GM23248 (cell line): ENCODE measurements at regions not wholly inside any gene's neighbourhood (a gene's known extent, or its start where the extent isn't known, plus 50 kb on each side); places are given as distances from the start of the nearest gene placed in this dataset.

ENCODE experiments used
- DNase-seq: peaks from one replicate; pipeline ENCODE4 v3.0.0-alpha.2; 2015
- H2AFZ ChIP-seq: fragments of 200-600 bp; sonication (generic); 2 replicates; pipeline ENCODE4 v1.6.1; 2016; ENCODE audit warnings: antibody characterized with exemption
- H3F3A ChIP-seq: fragments of 200-600 bp; sonication (generic); 2 replicates; pipeline ENCODE4 v1.6.1; 2016; ENCODE audit warnings: mild to moderate bottlenecking, antibody characterized with exemption, mixed run types; ENCODE audit not compliant: insufficient read depth
- H3K27ac ChIP-seq: fragments of 200-600 bp; sonication (generic); 2 replicates; pipeline ENCODE4 v1.5.1; 2016; ENCODE audit warnings: mild to moderate bottlenecking
- H3K27me3 ChIP-seq: fragments of 200-600 bp; sonication (generic); replicated peaks from 2 replicates; pipeline ENCODE4 v1.6.1; 2016; ENCODE audit warnings: mild to moderate bottlenecking; ENCODE audit not compliant: insufficient read depth
- H3K36me3 ChIP-seq: fragments of 200-600 bp; sonication (generic); 2 replicates; pipeline ENCODE4 v1.6.1; 2016; ENCODE audit warnings: low read depth, mild to moderate bottlenecking
- H3K4me1 ChIP-seq: fragments of 200-600 bp; sonication (generic); 2 replicates; pipeline ENCODE4 v1.6.1; 2016; ENCODE audit warnings: mild to moderate bottlenecking; ENCODE audit not compliant: insufficient read depth
- H3K4me2 ChIP-seq: fragments of 200-600 bp; sonication (generic); one replicate; pipeline ENCODE4 v1.6.1; 2016; ENCODE audit warnings: mild to moderate bottlenecking; ENCODE audit not compliant: unreplicated experiment
- H3K4me3 ChIP-seq: fragments of 200-600 bp; sonication (generic); 2 replicates; pipeline ENCODE4 v1.5.1; 2016; ENCODE audit warnings: mild to moderate bottlenecking
- H3K79me2 ChIP-seq: fragments of 200-600 bp; sonication (generic); 2 replicates; pipeline ENCODE4 v1.6.1; 2016; ENCODE audit warnings: mild to moderate bottlenecking; ENCODE audit not compliant: insufficient read depth
- H3K9ac ChIP-seq: fragments of 200-600 bp; sonication (generic); 2 replicates; pipeline ENCODE4 v1.6.1; 2016; ENCODE audit warnings: mild to moderate bottlenecking
- H3K9me2 ChIP-seq: fragments of 200-600 bp; sonication (generic); 2 replicates; pipeline ENCODE4 v1.6.1; 2016; ENCODE audit warnings: mixed run types, mild to moderate bottlenecking, moderate library complexity; ENCODE audit not compliant: insufficient read depth
- H3K9me3 ChIP-seq: fragments of 200-600 bp; sonication (generic); one replicate; pipeline ENCODE4 v1.6.1; 2017; ENCODE audit warnings: low read depth
- H4K20me1 ChIP-seq: fragments of 200-600 bp; sonication (generic); 2 replicates; pipeline ENCODE4 v1.6.0; 2016; ENCODE audit not compliant: insufficient read depth
- EZH2 ChIP-seq: fragments of 200-600 bp; sonication (generic); IDR thresholded peaks from 2 replicates; pipeline ENCODE4 v1.6.1; 2018; ENCODE audit warnings: antibody characterized with exemption, mild to moderate bottlenecking; ENCODE audit not compliant: insufficient read depth, poor library complexity, severe bottlenecking
- EZH2phosphoT487 ChIP-seq: fragments of 200-600 bp; sonication (generic); IDR thresholded peaks from 2 replicates; pipeline ENCODE4 v1.6.1; 2018; ENCODE audit warnings: antibody characterized with exemption, moderate library complexity, mild to moderate bottlenecking, low read depth; ENCODE audit not compliant: insufficient read depth
- WGBS, 2 experiments: methylation state at CpG; one replicate each; pipeline ENCODE4 v1.1.6; 2015 to 2017; ENCODE audit warnings: low lambda C conversion rate in 2 of 2, low coverage in 1 of 2; ENCODE audit errors: missing lambda C conversion rate in 2 of 2; 5-methylcytosine and 5-hydroxymethylcytosine counted together
- in situ Hi-C: fragments of 300-500 bp; cut with MboI; formaldehyde crosslinking; loops from 2 replicates; pipeline ENCODE4 v1.15.0; 2020

- Histone ChIP-seq H3K4me2 (no peak overlapping the region), H3K4me1 (no peaks in the 10 kb centered on the region), H3K4me3 (no peak overlapping the region), H3F3A (no peaks in the 10 kb centered on the region), H3K27ac (no peak overlapping the region), H4K20me1 (no peaks in the 10 kb centered on the region), H3K79me2 (no peaks in the 10 kb centered on the region), H3K9me2 (no peaks in the 10 kb centered on the region), H3K27me3 (no peaks in the 10 kb centered on the region), H2AFZ (no peak overlapping the region), H3K9me3 (no peaks in the 10 kb centered on the region), H3K36me3 (no peaks in the 10 kb centered on the region), H3K9ac (no peak overlapping the region)
- in situ Hi-C loops, result no loop called here
- 12 to 21% methylated on average over 3 of the region's 3 CpGs for WGBS, 2 experiments
- no peak for DNase-seq
- TF ChIP-seq EZH2 (no peak), EZH2phosphoT487 (no peak)
These were observed 1579.4 kb upstream of the LRRTM3 start for GRCh38 chr10:65346466-65346865.

GRCh38 chr10:65348637-65349036 is 1577.2 kb upstream of the LRRTM3 start:
- Histone ChIP-seq H3K9me3 (no peaks in the 10 kb centered on the region), H3F3A (no peaks in the 10 kb centered on the region), H3K27me3 (no peaks in the 10 kb centered on the region), H3K27ac (no peak overlapping the region), H3K36me3 (no peaks in the 10 kb centered on the region), H3K9ac (no peak overlapping the region), H3K4me3 (no peak overlapping the region), H4K20me1 (no peaks in the 10 kb centered on the region), H2AFZ (no peak overlapping the region), H3K4me1 (no peaks in the 10 kb centered on the region), H3K9me2 (no peaks in the 10 kb centered on the region), H3K79me2 (no peaks in the 10 kb centered on the region), H3K4me2 (no peak overlapping the region)
- in situ Hi-C loops, result no loop called here
- TF ChIP-seq EZH2phosphoT487 (no peak), EZH2 (no peak)
- 49 to 52% methylated on average over 8 of the region's 8 CpGs for WGBS, 2 experiments
- DNase-seq, result no peak

DNA sequence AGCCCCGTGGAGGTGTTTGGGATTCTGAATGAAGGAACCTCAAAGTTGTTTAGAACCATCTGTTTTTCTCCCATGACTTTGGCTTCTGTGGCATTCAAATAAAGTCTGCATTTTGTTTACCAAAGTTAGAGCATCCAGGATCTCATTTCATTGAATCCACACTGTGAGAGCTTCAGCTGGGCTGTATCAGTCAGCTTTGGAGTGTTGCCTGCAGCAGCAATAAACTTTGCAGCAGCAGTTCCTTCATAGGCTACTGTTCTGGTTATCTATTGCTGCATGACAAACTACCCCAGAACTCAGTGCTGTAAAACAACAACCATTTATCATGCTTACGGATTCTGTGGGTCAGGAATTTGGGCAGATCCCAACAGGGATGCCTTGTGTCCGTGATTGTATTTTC is 1575.2 kb upstream of the LRRTM3 start:
- H3K9ac ChIP-seq, result no peak overlapping the region
- H3K79me2 ChIP-seq, result no peaks in the 10 kb centered on the region
- in situ Hi-C loops, result no loop called here
- no peak overlapping the region for H3K4me2 ChIP-seq
- TF ChIP-seq EZH2, result no peak
- TF ChIP-seq EZH2phosphoT487, result no peak
- no peaks in the 10 kb centered on the region for H3K27me3 ChIP-seq
- no peaks in the 10 kb centered on the region for H4K20me1 ChIP-seq
- H2AFZ ChIP-seq, result no peak overlapping the region
- H3K36me3 ChIP-seq, result no peaks in the 10 kb centered on the region
- no peak overlapping the region for H3K4me3 ChIP-seq
- H3K4me1 ChIP-seq, result no peaks in the 10 kb centered on the region
- H3K9me2 ChIP-seq, result no peaks in the 10 kb centered on the region
- WGBS, 2 experiments, result 7% methylated on average over 3 of the region's 3 CpGs
- DNase-seq, result no peak
- H3K9me3 ChIP-seq, result no peaks in the 10 kb centered on the region
- no peaks in the 10 kb centered on the region for H3F3A ChIP-seq
- H3K27ac ChIP-seq, result no peak overlapping the region

DNA sequence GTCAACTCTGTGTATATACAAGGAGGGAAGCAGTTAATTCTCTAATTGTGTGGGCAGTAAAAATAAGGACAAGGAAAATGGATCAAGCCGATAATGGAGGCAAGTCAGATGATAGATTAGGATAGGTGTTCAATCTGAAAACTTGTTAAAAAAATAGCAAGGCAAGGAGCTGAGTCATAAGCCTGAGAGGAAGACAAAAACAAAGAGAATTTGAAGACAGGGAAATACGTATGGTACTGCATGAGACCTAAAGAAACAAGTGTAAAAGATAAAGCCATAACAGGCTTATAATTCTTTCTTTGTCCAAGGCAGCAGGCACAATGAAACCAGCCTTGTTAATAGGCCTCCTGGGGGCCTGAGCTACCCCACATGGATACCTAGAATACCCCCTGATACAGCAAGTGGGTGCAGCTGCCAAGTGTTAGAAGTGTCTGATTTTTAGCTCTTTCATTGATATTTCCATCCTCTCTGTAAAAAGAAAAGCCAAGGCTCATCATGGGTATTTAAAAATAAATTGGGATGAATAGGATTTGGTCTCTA is 1570.6 kb upstream of the LRRTM3 start:
- no peak overlapping the region for H3K4me3 ChIP-seq
- H3K27ac ChIP-seq, result no peak overlapping the region
- no peaks in the 10 kb centered on the region for H3F3A ChIP-seq
- H3K4me1 ChIP-seq, result no peaks in the 10 kb centered on the region
- WGBS, 2 experiments, result 17 to 18% methylated on average over 2 of the region's 2 CpGs
- H3K79me2 ChIP-seq, result no peaks in the 10 kb centered on the region
- TF ChIP-seq EZH2 (no peak), EZH2phosphoT487 (no peak)
- H3K9ac ChIP-seq, result no peak overlapping the region
- in situ Hi-C loops, result no loop called here
- no peaks in the 10 kb centered on the region for H3K9me2 ChIP-seq
- H3K4me2 ChIP-seq, result no peak overlapping the region
- H4K20me1 ChIP-seq, result no peaks in the 10 kb centered on the region
- no peaks in the 10 kb centered on the region for H3K9me3 ChIP-seq
- no peak for DNase-seq
- H2AFZ ChIP-seq, result no peak overlapping the region
- no peaks in the 10 kb centered on the region for H3K36me3 ChIP-seq
- H3K27me3 ChIP-seq, result no peaks in the 10 kb centered on the region

- H3K9me2 ChIP-seq, result no peaks in the 10 kb centered on the region
- 0 to 15% methylated on average over 1 of the region's 1 CpG for WGBS, 2 experiments
- no peak overlapping the region for H3K4me2 ChIP-seq
- no peak overlapping the region for H3K9ac ChIP-seq
- no peak overlapping the region for H3K27ac ChIP-seq
- no peaks in the 10 kb centered on the region for H4K20me1 ChIP-seq
- no peaks in the 10 kb centered on the region for H3K79me2 ChIP-seq
- H3F3A ChIP-seq, result no peaks in the 10 kb centered on the region
- no peaks in the 10 kb centered on the region for H3K9me3 ChIP-seq
- DNase-seq, result no peak
- no peak for TF ChIP-seq EZH2
- no peak for TF ChIP-seq EZH2phosphoT487
- in situ Hi-C loops, result no loop called here
- H2AFZ ChIP-seq, result no peak overlapping the region
- no peak overlapping the region for H3K4me3 ChIP-seq
- no peaks in the 10 kb centered on the region for H3K36me3 ChIP-seq
- H3K27me3 ChIP-seq, result no peaks in the 10 kb centered on the region
- H3K4me1 ChIP-seq, result no peaks in the 10 kb centered on the region
These were observed 1567.3 kb upstream of the LRRTM3 start for GRCh38 chr10:65358565-65358964.
